Stimulated activated naive CD8-positive, alpha-beta T cell treated with anti-CD3 and anti-CD28 coated beads, Interleukin-15, amount 100 ng/mL, for 72 hours (primary cell): ENCODE measurements at regions not wholly inside any gene's neighbourhood (a gene's known extent, or its start where the extent isn't known, plus 50 kb on each side); places are given as distances from the start of the nearest gene placed in this dataset.

Experiments
- ATAC-seq: fragments of 150-1000 bp; cut with Tn5 transposase; 2 replicates; pipeline ENCODE4 v1.10.0; 2021; ENCODE audit warnings: mild to moderate bottlenecking, moderate library complexity
- DNase-seq, 2 donors: peaks; one replicate each; pipeline ENCODE4 v3.0.0; 2021 to 2022
- H3K27ac Mint-ChIP-seq, 2 donors: one replicate each; pipeline ENCODE4 v1.8.0; 2022; ENCODE audit warnings: mild to moderate bottlenecking in 2 of 2, mixed read lengths in 2 of 2, moderate library complexity in 2 of 2
- H3K27me3 Mint-ChIP-seq: one replicate; pipeline ENCODE4 v1.8.0; 2022; ENCODE audit warnings: mixed read lengths
- H3K4me1 Mint-ChIP-seq: one replicate; pipeline ENCODE4 v1.8.0; 2022; ENCODE audit warnings: mild to moderate bottlenecking, mixed read lengths
- H3K4me3 Mint-ChIP-seq, 2 donors: one replicate each; pipeline ENCODE4 v1.8.0; 2022; ENCODE audit warnings: mild to moderate bottlenecking in 2 of 2, mixed read lengths in 2 of 2, moderate library complexity in 1 of 2
- H3K9me3 Mint-ChIP-seq, 2 donors: one replicate each; pipeline ENCODE4 v1.8.0; 2022; ENCODE audit warnings: mixed read lengths in 2 of 2

DNA sequence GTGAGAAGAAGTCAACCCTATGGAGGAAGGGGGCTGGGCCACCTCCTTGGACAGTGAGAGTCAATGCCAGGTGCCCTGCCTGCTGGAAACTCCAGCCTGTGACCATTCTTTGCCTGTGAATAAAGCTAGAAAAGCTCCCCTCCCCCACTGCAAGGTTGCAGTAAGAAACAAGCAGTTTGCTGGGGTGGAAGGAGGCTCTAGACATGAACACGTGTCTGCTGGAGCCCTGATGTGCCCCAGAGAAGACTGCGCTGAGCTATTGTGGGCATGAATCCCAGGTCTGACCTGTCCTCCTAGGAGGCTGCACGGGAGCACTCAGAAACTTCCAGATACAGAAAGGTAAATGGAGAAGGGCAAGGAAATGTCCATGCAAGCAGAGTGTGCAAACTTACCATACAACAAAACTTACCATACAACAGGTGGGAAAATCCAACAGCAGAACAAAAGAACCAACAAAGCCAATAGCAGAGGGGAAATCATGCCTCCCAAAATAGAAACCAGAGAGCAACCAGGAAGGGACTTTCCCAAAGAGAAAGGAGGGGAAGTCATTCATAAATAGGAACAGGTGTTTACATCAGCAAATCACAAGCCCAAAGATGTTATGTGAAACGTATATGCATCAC lies 278.7 kb downstream of the BCL2 start:
- Mint-ChIP-seq H3K4me1 (peaks cover 29% of the 10 kb centered on the region), H3K4me3 (peak overlapping the region; percentile 51 to 53), H3K27ac (peak overlapping the region; percentile 23 to 80), H3K9me3 (peaks cover 18 to 19% of the 10 kb centered on the region in 2 donors), H3K27me3 (peaks cover 7% of the 10 kb centered on the region)
- DNase-seq: peak in 1 of 2 donors; percentile 13
- ATAC-seq: peak; percentile 85

DNA sequence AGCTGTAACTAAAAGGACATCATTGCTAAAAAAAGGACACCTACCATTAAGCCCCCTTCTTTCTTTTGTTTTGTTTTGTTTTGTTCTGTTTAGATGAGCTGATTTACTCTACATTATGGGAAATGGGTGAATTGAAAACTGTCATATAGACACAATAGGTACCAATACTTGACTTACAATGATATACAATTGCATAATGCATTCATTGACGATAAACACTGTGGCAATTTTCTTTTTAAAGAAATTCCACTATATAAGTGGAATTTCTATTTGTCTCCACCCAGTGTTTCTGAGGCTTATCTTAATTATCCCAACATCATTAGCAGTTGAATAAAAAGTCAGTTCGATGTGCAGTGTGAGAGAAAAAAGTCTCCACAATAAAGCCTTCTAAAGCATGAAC lies 282.1 kb downstream of the BCL2 start:
- Mint-ChIP-seq H3K27ac (peak overlapping the region in 1 of 2 donors; percentile 14), H3K9me3 (peaks cover 13 to 14% of the 10 kb centered on the region in 2 donors), H3K4me3 (no peak overlapping the region), H3K4me1 (peaks cover 25% of the 10 kb centered on the region), H3K27me3 (peaks cover 2% of the 10 kb centered on the region)
- no peak for DNase-seq
- ATAC-seq: no peak

DNA sequence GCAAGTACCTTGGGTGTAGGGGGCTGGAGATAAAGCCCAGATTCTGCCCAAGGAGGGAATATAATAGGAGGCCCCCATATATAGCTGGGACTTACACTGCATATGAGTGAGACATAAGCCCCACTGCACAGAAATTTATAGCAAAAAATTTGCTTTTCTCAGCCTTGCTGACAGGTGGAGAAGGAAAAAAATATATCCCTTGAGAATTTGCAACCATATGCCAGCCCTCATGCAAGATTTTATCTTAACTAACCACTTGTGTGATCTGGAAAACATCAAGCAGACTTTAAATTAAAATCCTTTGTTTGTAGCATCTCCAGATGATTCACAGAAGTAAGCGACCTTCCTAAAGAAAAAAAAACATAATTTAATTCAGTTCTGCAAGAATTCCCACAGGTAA lies 288.2 kb downstream of the BCL2 start:
- Mint-ChIP-seq H3K27ac (no peak overlapping the region), H3K4me3 (no peak overlapping the region), H3K27me3 (no peaks in the 10 kb centered on the region), H3K4me1 (no peaks in the 10 kb centered on the region), H3K9me3 (peaks cover 6 to 7% of the 10 kb centered on the region in 2 donors)
- DNase-seq (no peak), ATAC-seq (no peak)
